Hepatocyte (in vitro differentiated cells): ENCODE measurements at regions not wholly inside any gene's neighbourhood (a gene's known extent, or its start where the extent isn't known, plus 50 kb on each side); places are given as distances from the start of the nearest gene placed in this dataset.

ENCODE experiments used
- DNase-seq: peaks from one replicate; pipeline ENCODE4 v3.0.0-alpha.2; 2016; ENCODE audit warnings: low spot score
- H2AFZ ChIP-seq: fragments of 200-600 bp; sonication (generic); 2 replicates; pipeline ENCODE4 v1.6.0; 2016; ENCODE audit warnings: antibody characterized with exemption, mild to moderate bottlenecking
- H3K27ac ChIP-seq: fragments of 200-600 bp; sonication (generic); 2 replicates; pipeline ENCODE4 v1.5.1; 2016; ENCODE audit warnings: mild to moderate bottlenecking
- H3K27me3 ChIP-seq: fragments of 200-600 bp; sonication (generic); 2 replicates; pipeline ENCODE4 v1.6.1; 2016
- H3K36me3 ChIP-seq: fragments of 200-600 bp; sonication (generic); replicated peaks from 2 replicates; pipeline ENCODE4 v1.5.1; 2016; ENCODE audit warnings: low read depth; ENCODE audit not compliant: insufficient read depth
- H3K4me1 ChIP-seq: fragments of 200-600 bp; sonication (generic); 2 replicates; pipeline ENCODE4 v1.5.1; 2016; ENCODE audit warnings: mild to moderate bottlenecking, moderate library complexity; ENCODE audit not compliant: insufficient read depth
- H3K4me2 ChIP-seq: fragments of 200-600 bp; sonication (generic); 2 replicates; pipeline ENCODE4 v1.6.0; 2016
- H3K4me3 ChIP-seq: fragments of 200-600 bp; sonication (generic); 2 replicates; pipeline ENCODE4 v1.5.1; 2016; ENCODE audit warnings: mild to moderate bottlenecking
- H3K79me2 ChIP-seq: fragments of 200-600 bp; sonication (generic); 2 replicates; pipeline ENCODE4 v1.6.0; 2017; ENCODE audit warnings: mild to moderate bottlenecking
- H3K9me2 ChIP-seq: fragments of 200-600 bp; sonication (generic); replicated peaks from 2 replicates; pipeline ENCODE4 v1.6.0; 2017; ENCODE audit warnings: mild to moderate bottlenecking; ENCODE audit not compliant: insufficient read depth
- H3K9me3 ChIP-seq: fragments of 200-600 bp; sonication (generic); 2 replicates; pipeline ENCODE4 v1.5.1; 2016; ENCODE audit warnings: low read depth, mild to moderate bottlenecking
- H4K20me1 ChIP-seq: fragments of 200-600 bp; sonication (generic); 2 replicates; pipeline ENCODE4 v1.6.0; 2016; ENCODE audit warnings: mild to moderate bottlenecking; ENCODE audit not compliant: insufficient read depth, poor library complexity, severe bottlenecking
- EZH2 ChIP-seq: fragments of 200-600 bp; sonication (generic); IDR thresholded peaks from 2 replicates; pipeline ENCODE4 v1.6.1; 2016; ENCODE audit warnings: antibody characterized with exemption, mild to moderate bottlenecking, borderline replicate concordance
- EZH2phosphoT487 ChIP-seq: fragments of 200-600 bp; sonication (generic); IDR thresholded peaks from one replicate; pipeline ENCODE4 v1.6.1; 2018; ENCODE audit warnings: antibody characterized with exemption, mild to moderate bottlenecking, low read depth, moderate library complexity; ENCODE audit not compliant: unreplicated experiment, severe bottlenecking
- WGBS: methylation state at CpG from one replicate; pipeline ENCODE4 v1.1.6; 2016; ENCODE audit warnings: low lambda C conversion rate; ENCODE audit errors: missing lambda C conversion rate; 5-methylcytosine and 5-hydroxymethylcytosine counted together
- TF ChIP-seq, protein P1 (sequence below): fragments of 200-600 bp; sonication (generic); IDR thresholded peaks from 2 replicates; pipeline ENCODE4 v1.5.1; 2016; ENCODE audit warnings: antibody characterized with exemption, mild to moderate bottlenecking; ENCODE audit not compliant: poor library complexity

DNA sequence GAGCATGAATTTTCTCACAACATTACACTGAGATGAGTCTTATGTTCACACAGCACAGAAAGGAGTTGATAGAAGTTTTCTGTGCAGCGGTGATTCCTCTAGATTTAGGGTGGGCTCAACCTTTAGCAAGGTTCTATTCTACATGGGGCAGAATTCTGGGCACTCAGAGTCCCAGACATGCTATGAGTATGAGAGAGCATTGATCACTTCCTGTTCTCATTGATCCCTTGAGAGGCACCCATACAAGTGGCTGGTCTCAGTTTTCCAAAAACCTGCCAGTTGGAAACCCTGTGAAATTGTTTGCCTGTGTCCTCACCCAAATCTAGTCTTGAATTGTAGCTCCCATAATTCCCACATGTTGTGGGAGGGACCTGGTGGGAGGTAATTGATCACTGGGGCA, 112.5 kb upstream of the NR2F2 start:
- Histone ChIP-seq H3K4me1 (no peaks in the 10 kb centered on the region), H3K27ac (no peak overlapping the region), H3K4me3 (no peak overlapping the region), H3K4me2 (no peak overlapping the region), H2AFZ (no peak overlapping the region), H3K9me2 (no peaks in the 10 kb centered on the region), H3K9me3 (no peaks in the 10 kb centered on the region), H3K79me2 (no peaks in the 10 kb centered on the region), H3K36me3 (no peaks in the 10 kb centered on the region), H3K27me3 (no peaks in the 10 kb centered on the region), H4K20me1 (no peaks in the 10 kb centered on the region)
- DNase-seq = no peak
- WGBS = 95% methylated on average over 1 of the region's 1 CpG
- TF ChIP-seq, protein P1, sequence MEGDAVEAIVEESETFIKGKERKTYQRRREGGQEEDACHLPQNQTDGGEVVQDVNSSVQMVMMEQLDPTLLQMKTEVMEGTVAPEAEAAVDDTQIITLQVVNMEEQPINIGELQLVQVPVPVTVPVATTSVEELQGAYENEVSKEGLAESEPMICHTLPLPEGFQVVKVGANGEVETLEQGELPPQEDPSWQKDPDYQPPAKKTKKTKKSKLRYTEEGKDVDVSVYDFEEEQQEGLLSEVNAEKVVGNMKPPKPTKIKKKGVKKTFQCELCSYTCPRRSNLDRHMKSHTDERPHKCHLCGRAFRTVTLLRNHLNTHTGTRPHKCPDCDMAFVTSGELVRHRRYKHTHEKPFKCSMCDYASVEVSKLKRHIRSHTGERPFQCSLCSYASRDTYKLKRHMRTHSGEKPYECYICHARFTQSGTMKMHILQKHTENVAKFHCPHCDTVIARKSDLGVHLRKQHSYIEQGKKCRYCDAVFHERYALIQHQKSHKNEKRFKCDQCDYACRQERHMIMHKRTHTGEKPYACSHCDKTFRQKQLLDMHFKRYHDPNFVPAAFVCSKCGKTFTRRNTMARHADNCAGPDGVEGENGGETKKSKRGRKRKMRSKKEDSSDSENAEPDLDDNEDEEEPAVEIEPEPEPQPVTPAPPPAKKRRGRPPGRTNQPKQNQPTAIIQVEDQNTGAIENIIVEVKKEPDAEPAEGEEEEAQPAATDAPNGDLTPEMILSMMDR = no peak
- TF ChIP-seq EZH2 (no peak), EZH2phosphoT487 (no peak)

DNA sequence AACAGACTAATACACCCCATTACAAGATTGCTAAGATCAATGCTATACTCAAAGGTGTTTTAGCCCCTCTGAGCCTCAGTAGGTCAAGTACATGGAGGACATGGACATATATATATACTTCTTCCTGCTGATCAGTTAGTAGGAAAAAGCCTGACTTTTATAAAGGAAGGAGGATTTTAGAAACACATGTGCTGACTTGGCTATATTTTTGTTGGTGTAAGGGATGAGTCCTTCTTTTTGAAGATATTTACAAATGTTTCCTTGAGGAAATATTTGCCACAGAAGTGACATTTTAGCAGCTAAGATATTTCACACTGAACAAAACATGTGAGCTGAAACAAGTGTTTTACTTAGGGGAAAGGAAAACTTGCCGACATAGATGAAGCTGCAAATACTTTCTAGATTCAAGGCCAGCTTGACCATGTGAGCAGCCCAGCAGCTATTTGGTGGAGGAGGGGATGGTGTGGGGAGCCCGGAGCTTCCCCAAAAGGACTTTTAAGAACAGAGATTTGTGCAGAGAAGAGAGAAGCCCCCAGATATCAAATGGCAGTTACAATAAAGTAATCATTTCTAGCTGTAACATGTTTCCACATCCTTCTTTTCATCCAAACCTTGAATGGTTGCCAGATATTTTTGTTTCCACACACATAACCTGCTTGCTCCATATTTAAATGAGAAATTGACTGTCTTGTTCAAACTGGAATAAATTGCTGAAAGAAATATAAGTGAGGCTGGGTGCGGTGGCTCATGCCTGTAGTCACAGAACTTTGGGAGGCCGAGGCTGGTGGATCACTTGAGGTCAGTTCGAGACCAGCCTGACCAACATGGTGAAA, 111.7 kb upstream of the NR2F2 start:
- Histone ChIP-seq H3K4me3 (no peak overlapping the region), H3K36me3 (no peaks in the 10 kb centered on the region), H3K27me3 (no peaks in the 10 kb centered on the region), H3K4me2 (no peak overlapping the region), H4K20me1 (no peaks in the 10 kb centered on the region), H3K27ac (no peak overlapping the region), H3K9me2 (no peaks in the 10 kb centered on the region), H3K79me2 (no peaks in the 10 kb centered on the region), H3K4me1 (no peaks in the 10 kb centered on the region), H2AFZ (no peak overlapping the region), H3K9me3 (no peaks in the 10 kb centered on the region)
- TF ChIP-seq EZH2 (no peak), EZH2phosphoT487 (no peak)
- TF ChIP-seq, protein P1 = no peak
- DNase-seq = no peak
- whole genome bisulfite sequencing = 81% methylated on average over 5 of the region's 5 CpGs

DNA sequence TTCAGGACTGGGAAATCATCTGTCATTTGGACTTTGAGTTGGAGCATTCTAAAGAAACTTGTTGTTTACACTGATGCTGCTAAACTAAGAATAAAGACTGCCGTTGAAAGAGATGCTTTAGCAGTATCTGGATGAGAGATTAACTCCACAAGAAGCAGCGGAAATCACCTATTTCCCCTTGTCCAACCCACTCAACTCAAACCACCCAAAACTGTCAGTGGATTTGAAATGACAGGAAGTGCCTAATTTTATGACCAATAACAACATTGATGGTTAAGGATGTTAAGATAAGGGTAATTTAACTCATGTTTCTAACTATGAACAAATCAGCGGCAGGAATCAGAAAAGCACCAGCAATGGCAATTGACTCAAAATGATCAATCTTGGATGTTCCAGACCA, 110.8 kb upstream of the NR2F2 start:
- no peak overlapping the region for H3K27ac ChIP-seq
- TF ChIP-seq, protein P1 = no peak
- no peak for TF ChIP-seq EZH2
- TF ChIP-seq EZH2phosphoT487 = no peak
- H3K36me3 ChIP-seq = no peaks in the 10 kb centered on the region
- no peak for DNase-seq
- no peak overlapping the region for H3K4me3 ChIP-seq
- no peak overlapping the region for H2AFZ ChIP-seq
- H3K79me2 ChIP-seq = no peaks in the 10 kb centered on the region
- no peaks in the 10 kb centered on the region for H4K20me1 ChIP-seq
- H3K4me2 ChIP-seq = no peak overlapping the region
- no peaks in the 10 kb centered on the region for H3K9me2 ChIP-seq
- no peaks in the 10 kb centered on the region for H3K9me3 ChIP-seq
- no peaks in the 10 kb centered on the region for H3K4me1 ChIP-seq
- H3K27me3 ChIP-seq = no peaks in the 10 kb centered on the region
- 68% methylated on average over 3 of the region's 3 CpGs for WGBS
